ENCODE measurements at regions not wholly inside any gene's neighbourhood (a gene's known extent, or its start where the extent isn't known, plus 50 kb on each side); places are given as distances from the start of the nearest gene placed in this dataset.

DNA sequence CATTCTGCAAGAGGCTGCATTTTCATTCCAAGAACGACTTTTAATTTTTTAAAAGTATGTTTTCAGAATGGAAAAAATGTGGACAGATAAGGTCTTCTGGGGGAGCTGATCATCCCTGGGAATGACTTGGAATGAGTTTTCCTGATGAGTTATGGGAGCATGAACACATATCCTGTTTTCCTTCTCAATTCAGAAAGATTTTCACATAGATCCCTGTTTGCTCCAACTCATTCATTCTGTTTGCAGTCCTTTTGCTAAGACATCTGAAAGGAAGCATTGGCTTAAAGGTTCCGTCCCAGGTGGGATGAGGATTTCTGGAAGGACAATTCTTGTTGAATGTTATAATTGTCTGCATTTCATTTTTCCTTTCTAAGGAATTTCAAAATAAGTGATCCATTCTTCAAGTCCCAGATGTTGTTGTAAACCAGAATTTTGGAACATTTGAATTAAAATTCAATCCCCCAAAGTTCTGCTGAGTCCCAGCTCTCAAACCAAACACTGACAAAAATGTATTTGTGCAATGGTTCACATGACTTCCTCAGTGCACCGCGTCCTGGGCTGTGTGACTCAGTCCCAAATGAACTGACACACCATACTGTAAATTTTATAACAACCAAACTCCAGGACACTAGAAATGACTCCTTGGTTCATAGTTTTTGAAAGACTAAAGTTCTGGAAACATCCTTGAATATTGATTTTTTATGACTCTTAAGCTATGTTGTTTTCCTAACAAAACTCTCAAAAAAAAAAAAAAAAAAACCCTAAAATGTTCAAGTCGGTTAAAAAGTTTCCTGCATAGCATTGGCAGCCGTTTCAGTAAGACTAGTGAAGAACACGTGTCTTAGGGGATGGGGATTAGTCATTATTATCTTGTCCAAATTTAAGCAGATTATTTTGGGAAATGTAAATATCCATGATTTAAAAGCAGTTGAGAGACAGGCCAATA lies 281.8 kb upstream of the TCF4 start:
- ChIA-PET CTCF (interaction anchor here in 1 of 2 donors (0.7 kb wide), 1 partner anchor 131 kb away, joined by 3 read pairs; no protein-coding TSS in a partner anchor), POLR2A (interaction anchor here in 1 of 2 donors (0.6 to 0.7 kb wide), 2 partner anchors 53 to 132 kb away, joined by 4 to 5 read pairs; no protein-coding TSS in a partner anchor)
- H3K9me3 Mint-ChIP-seq = peaks cover 0 to 4% (median 4%) of the 10 kb centered on the region in 3 donors
- WGBS (ENCODE audit: insufficient coverage) = 74% methylated on average over 4 of the region's 7 CpGs
- H3K4me1 ChIP-seq (ENCODE audit: control insufficient read depth in 1 of 2, extremely low read depth in 1 of 2, insufficient read depth in 2 of 2, low read length in 2 of 2) = no peaks in the 10 kb centered on the region
- H3K9me3 ChIP-seq = no peaks in the 10 kb centered on the region
- H3K27me3 ChIP-seq (replicated peaks in 1 of 2; ENCODE audit: control insufficient read depth in 2 of 2, extremely low read depth in 1 of 2, insufficient read depth in 2 of 2, low read length in 1 of 2) = no peaks in the 10 kb centered on the region
- no peaks in the 10 kb centered on the region for H3K36me3 Mint-ChIP-seq
- no peak overlapping the region for H3K27ac Mint-ChIP-seq
- ATAC-seq (replicated peaks in 1 of 4) (no peak), DNase-seq (no peak)
- no peaks in the 10 kb centered on the region for H3K36me3 ChIP-seq (ENCODE audit: control insufficient read depth in 2 of 2, extremely low read depth in 1 of 2, insufficient read depth in 1 of 2, low read length in 1 of 2)
- no peaks in the 10 kb centered on the region for H3K4me1 Mint-ChIP-seq
- H3K4me3 ChIP-seq (ENCODE audit: control insufficient read depth in 1 of 2, extremely low read depth in 1 of 2, low read length in 1 of 2) = no peak overlapping the region
- H3K4me3 Mint-ChIP-seq = no peak overlapping the region
- no peaks in the 10 kb centered on the region for H3K27me3 Mint-ChIP-seq
- H3K27ac ChIP-seq (ENCODE audit: low read length) = no peak overlapping the region

DNA sequence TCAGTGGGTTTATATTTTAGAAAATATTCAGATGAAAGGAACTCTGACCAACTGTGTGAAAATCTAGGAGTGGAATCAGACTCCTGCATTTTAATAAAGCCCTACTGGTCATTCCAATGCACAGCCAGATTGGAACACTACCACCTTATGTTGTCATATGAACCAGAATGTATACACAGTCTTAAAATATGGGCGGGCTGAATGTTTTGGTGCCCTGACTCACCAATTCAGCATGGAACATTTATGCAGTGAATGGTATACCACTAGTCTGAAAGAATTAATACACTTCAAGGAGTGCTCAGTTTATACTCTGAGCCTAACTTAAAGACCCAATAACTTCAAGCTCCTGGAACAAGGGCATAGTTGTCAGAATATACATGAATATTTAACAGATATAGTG lies 280.9 kb upstream of the TCF4 start:
- no peak overlapping the region for H3K27ac Mint-ChIP-seq
- no peaks in the 10 kb centered on the region for H3K9me3 ChIP-seq
- H3K4me3 ChIP-seq (ENCODE audit: control insufficient read depth in 1 of 2, extremely low read depth in 1 of 2, low read length in 1 of 2) = no peak overlapping the region
- no peaks in the 10 kb centered on the region for H3K36me3 ChIP-seq (ENCODE audit: control insufficient read depth in 2 of 2, extremely low read depth in 1 of 2, insufficient read depth in 1 of 2, low read length in 1 of 2)
- H3K4me1 Mint-ChIP-seq = no peaks in the 10 kb centered on the region
- H3K27me3 Mint-ChIP-seq = no peaks in the 10 kb centered on the region
- H3K4me3 Mint-ChIP-seq = no peak overlapping the region
- no peak for ATAC-seq (replicated peaks in 1 of 4)
- no peaks in the 10 kb centered on the region for H3K4me1 ChIP-seq (ENCODE audit: control insufficient read depth in 1 of 2, extremely low read depth in 1 of 2, insufficient read depth in 2 of 2, low read length in 2 of 2)
- no peaks in the 10 kb centered on the region for H3K27me3 ChIP-seq (replicated peaks in 1 of 2; ENCODE audit: control insufficient read depth in 2 of 2, extremely low read depth in 1 of 2, insufficient read depth in 2 of 2, low read length in 1 of 2)
- no peak for DNase-seq
- ChIA-PET POLR2A (no interaction called here), CTCF (no interaction called here)
- no CpG with 5 or more reads among the region's 1 CpG for WGBS (ENCODE audit: insufficient coverage)
- H3K27ac ChIP-seq (ENCODE audit: low read length) = no peak overlapping the region
- no peaks in the 10 kb centered on the region for H3K36me3 Mint-ChIP-seq
- H3K9me3 Mint-ChIP-seq = peaks cover 0 to 4% (median 4%) of the 10 kb centered on the region in 3 donors

DNA sequence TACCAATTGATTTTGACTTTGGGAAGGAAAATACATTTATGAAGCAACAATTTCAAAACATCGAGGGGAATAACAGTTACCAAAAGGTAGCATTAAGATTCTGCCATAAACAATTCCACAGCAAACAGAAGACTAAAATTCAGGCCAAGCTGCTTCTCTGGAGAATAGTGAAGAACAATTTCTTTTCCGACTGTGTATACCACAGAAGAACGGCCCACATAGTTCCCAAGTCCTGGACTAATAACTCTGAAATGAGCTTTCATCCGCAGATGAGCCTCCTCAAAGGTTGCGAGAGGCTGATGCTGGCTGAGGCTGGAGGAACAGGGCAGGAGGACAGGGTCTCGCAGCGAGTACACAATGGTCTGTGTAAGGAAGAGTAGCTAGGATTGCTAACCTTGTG lies 278.9 kb upstream of the TCF4 start:
- H3K27ac Mint-ChIP-seq = no peak overlapping the region
- no peaks in the 10 kb centered on the region for H3K36me3 Mint-ChIP-seq
- no peaks in the 10 kb centered on the region for H3K4me1 Mint-ChIP-seq
- POLR2A ChIA-PET = no interaction called here
- H3K27ac ChIP-seq (ENCODE audit: low read length) = no peak overlapping the region
- no peaks in the 10 kb centered on the region for H3K36me3 ChIP-seq (ENCODE audit: control insufficient read depth in 2 of 2, extremely low read depth in 1 of 2, insufficient read depth in 1 of 2, low read length in 1 of 2)
- no peaks in the 10 kb centered on the region for H3K9me3 ChIP-seq
- 93% methylated on average over 4 of the region's 7 CpGs for WGBS (ENCODE audit: insufficient coverage)
- peaks cover 0 to 7% (median 0%) of the 10 kb centered on the region in 3 donors for H3K9me3 Mint-ChIP-seq
- H3K27me3 ChIP-seq (replicated peaks in 1 of 2; ENCODE audit: control insufficient read depth in 2 of 2, extremely low read depth in 1 of 2, insufficient read depth in 2 of 2, low read length in 1 of 2) = no peaks in the 10 kb centered on the region
- no peak overlapping the region for H3K4me3 ChIP-seq (ENCODE audit: control insufficient read depth in 1 of 2, extremely low read depth in 1 of 2, low read length in 1 of 2)
- H3K27me3 Mint-ChIP-seq = no peaks in the 10 kb centered on the region
- H3K4me3 Mint-ChIP-seq = no peak overlapping the region
- CTCF ChIA-PET = no interaction called here
- ATAC-seq (replicated peaks in 1 of 4) (no peak), DNase-seq (no peak)
- H3K4me1 ChIP-seq (ENCODE audit: control insufficient read depth in 1 of 2, extremely low read depth in 1 of 2, insufficient read depth in 2 of 2, low read length in 2 of 2) = no peaks in the 10 kb centered on the region

DNA sequence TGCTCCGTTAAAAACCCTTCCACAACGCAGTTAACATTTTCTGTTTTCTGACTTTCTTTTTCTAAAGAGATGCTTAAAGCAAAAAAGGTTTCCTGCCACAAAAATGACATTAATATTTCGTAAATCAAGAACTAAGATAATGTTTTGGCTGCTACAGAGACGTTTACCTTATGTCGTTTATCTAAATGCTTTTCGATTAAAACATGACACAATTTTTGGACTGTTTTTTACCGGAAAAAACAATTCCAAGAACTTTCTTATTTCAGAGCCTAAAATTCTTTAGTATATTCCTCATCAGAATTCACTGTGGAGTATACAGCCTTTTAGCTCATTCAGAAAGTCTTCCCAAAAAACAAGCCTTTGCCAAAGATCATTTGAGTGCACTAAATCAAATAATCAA lies 278.0 kb upstream of the TCF4 start:
- no peak for DNase-seq
- no peaks in the 10 kb centered on the region for H3K4me1 ChIP-seq (ENCODE audit: control insufficient read depth in 1 of 2, extremely low read depth in 1 of 2, insufficient read depth in 2 of 2, low read length in 2 of 2)
- ATAC-seq (replicated peaks in 1 of 4) = no peak
- 69% methylated on average over 5 of the region's 7 CpGs for whole genome bisulfite sequencing (ENCODE audit: insufficient coverage)
- ChIA-PET CTCF (no interaction called here), POLR2A (no interaction called here)
- no peak overlapping the region for H3K4me3 Mint-ChIP-seq
- H3K9me3 ChIP-seq = no peaks in the 10 kb centered on the region
- H3K27ac ChIP-seq (ENCODE audit: low read length) = no peak overlapping the region
- H3K4me3 ChIP-seq (ENCODE audit: control insufficient read depth in 1 of 2, extremely low read depth in 1 of 2, low read length in 1 of 2) = no peak overlapping the region
- H3K9me3 Mint-ChIP-seq = peaks cover 0 to 7% (median 0%) of the 10 kb centered on the region in 3 donors
- H3K27ac Mint-ChIP-seq = no peak overlapping the region
- H3K36me3 ChIP-seq (ENCODE audit: control insufficient read depth in 2 of 2, extremely low read depth in 1 of 2, insufficient read depth in 1 of 2, low read length in 1 of 2) = no peaks in the 10 kb centered on the region
- H3K27me3 ChIP-seq (replicated peaks in 1 of 2; ENCODE audit: control insufficient read depth in 2 of 2, extremely low read depth in 1 of 2, insufficient read depth in 2 of 2, low read length in 1 of 2) = no peaks in the 10 kb centered on the region
- H3K36me3 Mint-ChIP-seq = no peaks in the 10 kb centered on the region
- no peaks in the 10 kb centered on the region for H3K27me3 Mint-ChIP-seq
- no peaks in the 10 kb centered on the region for H3K4me1 Mint-ChIP-seq

DNA sequence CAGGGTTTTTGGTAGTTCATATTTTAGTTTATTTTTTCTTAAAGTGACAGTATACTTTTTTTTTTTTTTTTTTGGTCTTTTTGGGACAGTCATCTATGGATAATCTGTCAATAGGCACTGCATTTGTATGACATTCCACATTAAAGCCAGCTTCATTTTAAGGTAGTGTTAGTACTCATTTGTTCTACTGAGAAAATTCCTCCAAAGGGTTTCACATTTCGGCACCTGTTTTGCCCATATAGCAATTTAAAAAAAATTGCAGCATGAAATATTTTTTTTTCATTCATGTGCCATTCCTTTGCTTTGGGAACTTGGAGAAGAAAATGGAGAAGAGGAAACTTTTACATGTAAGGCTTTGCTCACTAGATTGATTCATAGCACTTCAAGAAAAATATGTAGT lies 276.3 kb upstream of the TCF4 start:
- Mint-ChIP-seq H3K4me1 (no peaks in the 10 kb centered on the region), H3K27me3 (peaks cover 0 to 3% of the 10 kb centered on the region in 2 donors), H3K9me3 (peaks cover 0 to 3% (median 0%) of the 10 kb centered on the region in 3 donors), H3K4me3 (no peak overlapping the region), H3K36me3 (no peaks in the 10 kb centered on the region), H3K27ac (no peak overlapping the region)
- ATAC-seq (replicated peaks in 1 of 4) (no peak), DNase-seq (no peak)
- H3K9me3 ChIP-seq = no peaks in the 10 kb centered on the region
- no peak overlapping the region for H3K27ac ChIP-seq (ENCODE audit: low read length)
- ChIA-PET POLR2A (no interaction called here), CTCF (no interaction called here)
- no peaks in the 10 kb centered on the region for H3K36me3 ChIP-seq (ENCODE audit: control insufficient read depth in 2 of 2, extremely low read depth in 1 of 2, insufficient read depth in 1 of 2, low read length in 1 of 2)
- H3K4me1 ChIP-seq (ENCODE audit: control insufficient read depth in 1 of 2, extremely low read depth in 1 of 2, insufficient read depth in 2 of 2, low read length in 2 of 2) = no peaks in the 10 kb centered on the region
- H3K27me3 ChIP-seq (replicated peaks in 1 of 2; ENCODE audit: control insufficient read depth in 2 of 2, extremely low read depth in 1 of 2, insufficient read depth in 2 of 2, low read length in 1 of 2) = no peaks in the 10 kb centered on the region
- WGBS (ENCODE audit: insufficient coverage) = no CpG with 5 or more reads among the region's 1 CpG
- H3K4me3 ChIP-seq (ENCODE audit: control insufficient read depth in 1 of 2, extremely low read depth in 1 of 2, low read length in 1 of 2) = no peak overlapping the region

DNA sequence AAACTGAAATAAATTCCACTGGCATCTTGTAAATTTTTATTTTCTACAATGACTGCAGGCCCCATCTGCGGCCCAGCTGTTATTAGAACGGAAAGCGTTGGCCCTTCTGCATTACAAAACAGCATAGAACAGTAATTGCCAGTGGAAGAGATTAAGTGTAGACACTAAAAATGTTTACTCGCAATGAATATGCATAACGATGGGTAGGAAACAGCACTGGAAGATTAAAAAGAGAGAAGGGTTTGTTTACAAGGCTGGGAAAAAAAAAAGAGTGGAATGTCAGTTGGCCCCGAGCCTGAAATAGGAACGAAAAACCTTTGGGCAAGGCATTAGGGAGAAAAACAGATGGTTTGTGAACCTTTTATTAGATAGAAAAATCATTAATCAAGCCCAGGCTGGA lies 275.9 kb upstream of the TCF4 start:
- ATAC-seq (replicated peaks in 1 of 4) = no peak
- Histone ChIP-seq H3K27ac (ENCODE audit: low read length) (no peak overlapping the region), H3K4me3 (ENCODE audit: control insufficient read depth in 1 of 2, extremely low read depth in 1 of 2, low read length in 1 of 2) (no peak overlapping the region), H3K27me3 (replicated peaks in 1 of 2; ENCODE audit: control insufficient read depth in 2 of 2, extremely low read depth in 1 of 2, insufficient read depth in 2 of 2, low read length in 1 of 2) (no peaks in the 10 kb centered on the region), H3K9me3 (no peaks in the 10 kb centered on the region), H3K4me1 (ENCODE audit: control insufficient read depth in 1 of 2, extremely low read depth in 1 of 2, insufficient read depth in 2 of 2, low read length in 2 of 2) (no peaks in the 10 kb centered on the region), H3K36me3 (ENCODE audit: control insufficient read depth in 2 of 2, extremely low read depth in 1 of 2, insufficient read depth in 1 of 2, low read length in 1 of 2) (no peaks in the 10 kb centered on the region)
- Mint-ChIP-seq H3K4me1 (no peaks in the 10 kb centered on the region), H3K36me3 (no peaks in the 10 kb centered on the region), H3K27me3 (peaks cover 0 to 3% of the 10 kb centered on the region in 2 donors), H3K27ac (no peak overlapping the region), H3K9me3 (peaks cover 0 to 3% (median 0%) of the 10 kb centered on the region in 3 donors), H3K4me3 (no peak overlapping the region)
- ChIA-PET CTCF (no interaction called here), POLR2A (no interaction called here)
- no peak for DNase-seq
- 86% methylated on average over 5 of the region's 7 CpGs for WGBS (ENCODE audit: insufficient coverage)
